Effector memory CD8-positive, alpha-beta T cell (primary cell): ENCODE measurements at regions not wholly inside any gene's neighbourhood (a gene's known extent, or its start where the extent isn't known, plus 50 kb on each side); places are given as distances from the start of the nearest gene placed in this dataset.

Experiments
- ATAC-seq: fragments of 150-1000 bp; cut with Tn5 transposase; replicated peaks from 2 replicates; pipeline ENCODE4 v1.10.0; 2021; ENCODE audit warnings: mild to moderate bottlenecking, moderate library complexity
- DNase-seq, 3 experiments: peaks; one replicate each; pipeline ENCODE4 v3.0.0; 2021
- H3K27ac Mint-ChIP-seq, 2 donors: one replicate each; pipeline ENCODE4 v1.8.0; 2022; ENCODE audit warnings: mild to moderate bottlenecking in 2 of 2, mixed read lengths in 2 of 2, moderate library complexity in 2 of 2
- H3K27me3 Mint-ChIP-seq, 2 donors: one replicate each; pipeline ENCODE4 v1.8.0; 2022; ENCODE audit warnings: mixed read lengths in 2 of 2
- H3K36me3 Mint-ChIP-seq: one replicate; pipeline ENCODE4 v1.8.0; 2022; ENCODE audit warnings: mild to moderate bottlenecking, moderate library complexity, mixed read lengths; ENCODE audit not compliant: insufficient read depth
- H3K4me1 Mint-ChIP-seq, 2 donors: one replicate each; pipeline ENCODE4 v1.8.0; 2022; ENCODE audit warnings: low read depth in 2 of 2, mixed read lengths in 2 of 2
- H3K4me3 Mint-ChIP-seq, 2 donors: one replicate each; pipeline ENCODE4 v1.8.0; 2022; ENCODE audit warnings: mild to moderate bottlenecking in 2 of 2, mixed read lengths in 2 of 2, moderate library complexity in 2 of 2
- H3K9me3 Mint-ChIP-seq, 2 donors: one replicate each; pipeline ENCODE4 v1.8.0; 2022; ENCODE audit warnings: mixed read lengths in 2 of 2

DNA sequence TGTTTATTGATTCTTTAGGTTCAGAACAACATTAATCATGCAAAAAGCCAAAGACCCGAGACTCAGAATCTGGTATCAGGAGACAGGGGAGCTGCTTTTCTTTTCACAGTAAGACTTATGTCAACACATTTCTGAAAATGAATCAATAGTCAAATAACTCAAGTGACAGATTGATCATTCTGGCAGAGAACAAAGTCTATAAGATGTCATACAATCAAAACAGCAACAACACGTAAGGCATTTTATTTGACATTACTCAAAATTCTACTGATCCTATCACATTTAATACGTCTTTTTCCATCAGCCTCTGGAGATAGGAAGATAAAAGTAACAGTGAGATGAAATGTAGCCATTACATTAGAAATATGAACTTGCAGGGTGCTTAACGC lies 93.4 kb upstream of the EEF1E1 start:
- Mint-ChIP-seq H3K4me3 (no peak overlapping the region), H3K27me3 (peaks cover 21 to 52% of the 10 kb centered on the region in 2 donors), H3K36me3 (no peaks in the 10 kb centered on the region), H3K9me3 (peaks cover 4 to 8% of the 10 kb centered on the region in 2 donors), H3K27ac (no peak overlapping the region), H3K4me1 (no peaks in the 10 kb centered on the region)
- no peak for DNase-seq
- ATAC-seq, result no peak

DNA sequence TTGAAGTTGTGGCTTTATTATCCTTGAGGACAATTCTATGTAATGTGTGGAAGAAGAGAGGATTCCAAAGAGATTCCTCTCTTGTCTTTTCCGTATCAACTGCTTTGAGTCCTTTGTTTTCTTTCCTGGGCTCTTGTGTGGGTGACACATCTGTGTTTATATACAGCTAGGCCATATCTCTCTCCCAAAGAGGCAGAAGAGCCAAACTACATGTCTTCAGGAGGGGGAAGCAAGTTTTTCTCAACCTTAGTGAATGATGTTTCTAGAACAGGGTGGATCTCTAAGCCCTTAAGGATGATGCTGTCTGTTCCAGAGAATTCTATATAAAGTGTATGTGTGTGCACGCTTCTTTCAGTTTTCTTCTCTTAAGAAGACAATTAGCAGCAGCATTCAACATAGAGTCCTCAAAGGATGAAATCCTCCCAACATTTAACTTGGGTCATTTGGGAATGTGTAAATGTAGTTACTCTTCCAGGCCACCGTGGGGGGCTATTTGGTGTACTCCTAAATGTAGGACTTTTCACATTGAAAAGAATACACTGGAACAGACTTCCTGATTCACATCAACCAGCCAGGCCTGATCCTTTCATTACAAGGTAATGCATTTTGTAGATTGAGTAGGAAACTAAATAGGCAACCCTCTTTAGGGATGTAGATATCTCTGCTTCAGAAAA lies 92.8 kb upstream of the EEF1E1 start:
- H3K27me3 Mint-ChIP-seq, result peaks cover 21 to 53% of the 10 kb centered on the region in 2 donors

DNA sequence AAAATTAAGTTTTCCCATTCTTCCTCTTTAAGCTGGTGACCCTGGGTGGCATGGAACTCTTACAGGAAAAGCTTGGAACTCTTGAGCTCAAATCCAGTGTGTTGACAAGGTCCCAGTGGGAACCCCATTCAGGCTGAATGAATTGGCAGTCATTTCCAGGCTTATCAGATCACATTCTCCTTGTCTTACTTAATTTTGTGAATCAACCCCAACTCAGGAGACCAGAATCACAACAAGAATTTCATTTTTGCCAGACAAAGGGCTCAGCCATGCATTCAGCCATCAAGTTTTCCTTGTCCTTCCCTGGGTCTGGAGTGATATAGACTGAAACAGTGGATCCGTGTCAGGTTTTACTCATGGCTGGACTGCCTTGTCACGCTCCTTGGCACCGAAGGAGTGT lies 92.1 kb upstream of the EEF1E1 start:
- Mint-ChIP-seq H3K27ac (no peak overlapping the region), H3K4me1 (no peaks in the 10 kb centered on the region), H3K36me3 (no peaks in the 10 kb centered on the region), H3K4me3 (no peak overlapping the region), H3K27me3 (peaks cover 21 to 55% of the 10 kb centered on the region in 2 donors), H3K9me3 (peaks cover 4 to 8% of the 10 kb centered on the region in 2 donors)
- DNase-seq (no peak), ATAC-seq (no peak)

More for the DNA sequence above, 92.8 kb upstream of the EEF1E1 start:
- Mint-ChIP-seq H3K4me1 (no peaks in the 10 kb centered on the region), H3K27ac (no peak overlapping the region), H3K36me3 (no peaks in the 10 kb centered on the region), H3K9me3 (peaks cover 4 to 8% of the 10 kb centered on the region in 2 donors), H3K4me3 (no peak overlapping the region)
- ATAC-seq, result no peak
- DNase-seq, result no peak

DNA sequence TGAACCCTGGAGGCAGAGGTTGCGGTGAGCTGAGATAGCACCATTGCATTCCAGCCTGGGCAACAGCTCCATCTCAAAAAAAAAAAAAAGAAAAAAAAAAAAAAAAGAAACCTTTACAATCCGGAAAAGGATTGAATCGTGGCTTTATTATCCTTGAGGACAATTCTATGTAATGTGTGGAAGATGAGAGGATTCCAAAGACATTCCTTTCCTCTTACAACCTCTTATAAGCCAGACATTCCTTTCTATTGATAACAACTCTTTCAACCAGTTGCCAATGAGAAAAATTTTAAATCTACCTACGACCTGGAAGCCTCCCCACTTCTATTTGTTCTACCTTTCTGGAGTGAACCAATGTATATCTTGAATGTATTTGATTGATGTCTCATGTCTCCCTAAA lies 91.2 kb upstream of the EEF1E1 start:
- no peak for ATAC-seq
- Mint-ChIP-seq H3K4me3 (no peak overlapping the region), H3K27ac (no peak overlapping the region), H3K4me1 (no peaks in the 10 kb centered on the region), H3K36me3 (no peaks in the 10 kb centered on the region), H3K9me3 (peaks cover 4 to 7% of the 10 kb centered on the region in 2 donors), H3K27me3 (peaks cover 25 to 51% of the 10 kb centered on the region in 2 donors)
- DNase-seq, result no peak

DNA sequence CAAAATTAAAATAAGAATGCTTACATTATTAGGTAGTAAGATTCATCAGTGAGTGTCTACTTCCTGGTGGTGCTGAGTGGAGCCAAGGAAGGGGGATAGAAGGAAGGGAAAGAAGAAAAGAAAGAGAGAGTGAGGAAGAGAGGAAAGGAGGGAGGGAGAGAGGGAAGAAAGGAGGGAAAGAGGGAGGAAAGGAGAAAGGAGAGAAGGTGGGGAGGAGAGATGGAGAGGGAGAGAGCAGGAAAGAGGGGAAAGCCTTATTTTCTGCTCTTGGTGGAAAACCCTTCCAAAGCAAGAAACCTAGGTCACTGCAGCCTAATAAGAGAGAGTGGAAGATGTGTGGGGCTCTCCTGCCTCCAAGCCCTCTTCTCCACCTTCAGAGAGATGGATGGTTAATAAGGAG lies 90.2 kb upstream of the EEF1E1 start:
- no peaks in the 10 kb centered on the region for H3K4me1 Mint-ChIP-seq
- DNase-seq (no peak), ATAC-seq (no peak)
- H3K4me3 Mint-ChIP-seq, result no peak overlapping the region
- no peaks in the 10 kb centered on the region for H3K9me3 Mint-ChIP-seq
- no peak overlapping the region for H3K27ac Mint-ChIP-seq
- H3K27me3 Mint-ChIP-seq, result peaks cover 21 to 50% of the 10 kb centered on the region in 2 donors
- no peaks in the 10 kb centered on the region for H3K36me3 Mint-ChIP-seq

DNA sequence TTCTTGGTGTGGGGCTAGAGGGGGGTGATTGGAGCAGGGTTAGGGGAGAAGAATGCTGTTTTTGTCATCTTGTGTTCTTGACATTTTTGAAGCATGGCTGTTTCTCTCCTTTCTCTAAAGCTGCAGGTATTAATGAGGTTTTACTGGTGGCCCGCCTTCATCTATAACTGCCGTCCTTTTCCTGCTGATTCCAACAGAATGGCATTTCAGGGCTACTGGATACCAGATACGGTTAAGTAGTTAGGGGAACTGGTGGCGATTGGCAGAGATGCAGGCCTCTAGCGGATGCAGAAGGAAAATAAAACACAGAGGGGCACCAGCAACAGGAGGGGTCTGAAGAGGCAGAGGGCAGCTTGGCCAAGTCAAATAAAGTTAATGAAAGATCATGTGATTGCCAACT lies 89.7 kb upstream of the EEF1E1 start:
- no peaks in the 10 kb centered on the region for H3K4me1 Mint-ChIP-seq
- peaks cover 20 to 48% of the 10 kb centered on the region in 2 donors for H3K27me3 Mint-ChIP-seq
- DNase-seq (no peak), ATAC-seq (no peak)
- no peak overlapping the region for H3K4me3 Mint-ChIP-seq
- H3K27ac Mint-ChIP-seq, result no peak overlapping the region
- H3K36me3 Mint-ChIP-seq, result no peaks in the 10 kb centered on the region
- no peaks in the 10 kb centered on the region for H3K9me3 Mint-ChIP-seq

DNA sequence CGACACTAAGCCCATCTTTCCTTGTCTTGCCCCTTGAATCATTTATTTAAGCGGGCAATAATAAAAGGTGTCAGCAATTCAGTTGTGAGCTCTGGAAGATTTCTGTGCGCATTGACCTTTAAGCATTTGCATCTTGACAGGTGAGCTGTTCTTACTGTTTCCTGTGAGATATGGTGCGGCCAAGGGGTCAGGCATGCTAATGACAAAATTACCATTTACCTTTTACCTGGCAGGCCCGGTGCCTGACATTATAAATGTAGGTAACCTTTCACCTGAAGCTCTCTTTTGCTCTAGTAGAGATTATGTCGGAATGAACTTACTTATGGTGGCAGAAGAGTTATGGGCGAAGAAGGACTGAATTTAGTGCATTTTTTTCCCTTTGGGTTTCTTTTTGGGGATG lies 89.3 kb upstream of the EEF1E1 start:
- ATAC-seq (no peak), DNase-seq (no peak)
- Mint-ChIP-seq H3K27me3 (peaks cover 20 to 48% of the 10 kb centered on the region in 2 donors), H3K4me3 (no peak overlapping the region), H3K36me3 (no peaks in the 10 kb centered on the region), H3K9me3 (no peaks in the 10 kb centered on the region), H3K4me1 (no peaks in the 10 kb centered on the region), H3K27ac (no peak overlapping the region)

DNA sequence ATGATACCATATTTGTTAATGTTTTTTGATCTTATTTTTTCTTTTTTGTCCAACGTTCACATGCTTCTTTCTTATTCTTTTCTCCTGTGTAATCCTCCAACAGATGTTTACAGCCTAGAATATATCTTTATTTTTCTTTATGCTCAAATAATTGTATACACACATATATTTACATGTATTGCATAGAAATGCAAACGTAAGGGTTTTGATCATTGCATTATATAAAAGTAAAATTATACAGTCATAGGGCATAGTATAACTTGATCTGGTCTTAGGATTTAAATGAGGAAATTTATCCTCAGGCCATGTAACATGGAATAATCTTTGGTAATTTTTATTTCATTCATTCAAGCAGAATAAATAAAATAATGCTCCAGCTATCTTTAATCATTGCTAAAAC lies 84.9 kb upstream of the EEF1E1 start:
- no peak overlapping the region for H3K4me3 Mint-ChIP-seq
- H3K27ac Mint-ChIP-seq, result no peak overlapping the region
- H3K36me3 Mint-ChIP-seq, result no peaks in the 10 kb centered on the region
- ATAC-seq (no peak), DNase-seq (no peak)
- H3K9me3 Mint-ChIP-seq, result no peaks in the 10 kb centered on the region
- H3K4me1 Mint-ChIP-seq, result no peaks in the 10 kb centered on the region
- H3K27me3 Mint-ChIP-seq, result peaks cover 34 to 41% of the 10 kb centered on the region in 2 donors

DNA sequence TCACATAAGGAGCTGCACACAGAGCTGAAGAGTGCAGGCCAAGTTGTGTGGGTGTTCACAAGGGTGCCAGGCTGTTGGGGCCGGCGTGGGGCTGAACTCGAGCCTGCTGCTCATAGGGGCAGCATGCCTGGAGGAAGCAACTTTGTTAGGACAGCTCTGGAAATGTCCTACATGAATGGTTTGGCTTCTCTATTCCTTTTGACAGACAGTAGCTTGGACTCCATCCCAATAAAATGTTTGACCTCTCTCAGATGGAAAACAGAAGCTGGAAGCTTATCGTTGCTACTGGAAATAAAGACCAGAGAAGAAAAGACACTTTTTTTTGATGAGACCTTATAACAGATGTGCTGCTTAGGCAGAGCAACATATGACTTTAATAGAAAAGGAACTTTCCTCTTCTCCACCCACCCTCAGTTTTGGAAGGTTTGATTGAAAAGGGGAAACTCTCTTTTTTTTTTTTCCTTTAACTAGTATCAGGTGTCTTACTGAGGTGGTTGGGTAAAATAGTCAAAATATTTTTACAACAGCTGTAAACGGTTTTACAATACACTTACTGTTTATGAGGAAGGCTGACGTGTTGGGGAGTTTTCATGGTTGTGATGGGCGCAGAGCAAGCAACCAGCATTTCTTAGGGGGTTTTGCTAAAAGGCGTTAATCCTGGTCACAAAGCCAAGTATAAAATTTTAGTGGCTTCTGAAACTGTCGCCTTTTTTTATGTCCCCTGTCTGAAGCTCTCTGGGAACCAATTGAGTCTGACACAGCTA lies 80.7 kb upstream of the EEF1E1 start:
- H3K9me3 Mint-ChIP-seq, result no peaks in the 10 kb centered on the region
- peaks cover 28 to 32% of the 10 kb centered on the region in 2 donors for H3K27me3 Mint-ChIP-seq
- H3K27ac Mint-ChIP-seq, result no peak overlapping the region
- H3K36me3 Mint-ChIP-seq, result no peaks in the 10 kb centered on the region
- no peak overlapping the region for H3K4me3 Mint-ChIP-seq
- H3K4me1 Mint-ChIP-seq, result no peaks in the 10 kb centered on the region
- DNase-seq (no peak), ATAC-seq (no peak)

DNA sequence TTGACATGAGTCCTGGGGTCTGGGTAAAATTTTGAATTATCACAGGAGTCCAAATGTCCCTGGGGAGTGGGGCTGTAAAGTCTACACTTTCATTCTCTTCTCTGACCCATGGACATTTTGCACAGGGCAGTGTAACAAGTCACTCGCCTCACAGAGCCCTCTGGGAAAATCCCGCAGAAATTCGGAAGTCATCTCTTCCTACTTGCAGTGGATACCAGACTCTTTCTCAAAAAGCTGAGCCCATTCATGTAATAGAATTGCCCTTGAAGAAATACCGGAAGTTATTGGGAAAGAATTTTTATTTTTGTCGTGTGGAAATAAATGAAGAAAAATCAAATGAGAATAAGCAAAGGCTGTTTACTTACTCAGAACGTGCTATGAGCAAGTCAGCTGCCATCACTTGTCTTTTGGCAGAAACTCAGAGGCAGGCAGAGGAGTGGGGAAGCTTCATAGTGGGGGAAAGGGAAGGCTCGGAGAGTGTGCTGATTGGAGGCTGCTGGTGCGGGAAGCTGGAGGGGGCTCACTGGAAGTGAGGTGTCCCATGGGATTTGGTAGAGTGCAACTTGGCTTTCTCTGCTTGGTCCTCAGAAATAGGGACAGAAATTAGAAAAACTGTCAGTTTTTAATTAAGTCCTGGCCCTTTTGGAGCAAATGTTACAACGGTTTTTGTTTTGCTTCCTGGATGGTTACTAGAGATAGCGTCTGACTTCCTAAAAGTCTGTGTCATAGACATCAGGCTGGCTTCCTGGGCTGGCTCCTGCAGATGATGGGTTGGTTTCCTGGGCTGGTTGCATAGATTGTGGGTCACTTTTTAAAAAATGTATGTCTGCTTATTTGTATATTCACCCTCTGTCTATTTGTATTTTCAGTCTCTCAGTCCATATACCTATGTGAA lies 79.8 kb upstream of the EEF1E1 start:
- H3K4me1 Mint-ChIP-seq, result no peaks in the 10 kb centered on the region
- H3K27me3 Mint-ChIP-seq, result peaks cover 24 to 35% of the 10 kb centered on the region in 2 donors
- ATAC-seq, result no peak
- DNase-seq, result no peak
- no peaks in the 10 kb centered on the region for H3K9me3 Mint-ChIP-seq
- no peaks in the 10 kb centered on the region for H3K36me3 Mint-ChIP-seq
- no peak overlapping the region for H3K27ac Mint-ChIP-seq
- H3K4me3 Mint-ChIP-seq, result no peak overlapping the region

DNA sequence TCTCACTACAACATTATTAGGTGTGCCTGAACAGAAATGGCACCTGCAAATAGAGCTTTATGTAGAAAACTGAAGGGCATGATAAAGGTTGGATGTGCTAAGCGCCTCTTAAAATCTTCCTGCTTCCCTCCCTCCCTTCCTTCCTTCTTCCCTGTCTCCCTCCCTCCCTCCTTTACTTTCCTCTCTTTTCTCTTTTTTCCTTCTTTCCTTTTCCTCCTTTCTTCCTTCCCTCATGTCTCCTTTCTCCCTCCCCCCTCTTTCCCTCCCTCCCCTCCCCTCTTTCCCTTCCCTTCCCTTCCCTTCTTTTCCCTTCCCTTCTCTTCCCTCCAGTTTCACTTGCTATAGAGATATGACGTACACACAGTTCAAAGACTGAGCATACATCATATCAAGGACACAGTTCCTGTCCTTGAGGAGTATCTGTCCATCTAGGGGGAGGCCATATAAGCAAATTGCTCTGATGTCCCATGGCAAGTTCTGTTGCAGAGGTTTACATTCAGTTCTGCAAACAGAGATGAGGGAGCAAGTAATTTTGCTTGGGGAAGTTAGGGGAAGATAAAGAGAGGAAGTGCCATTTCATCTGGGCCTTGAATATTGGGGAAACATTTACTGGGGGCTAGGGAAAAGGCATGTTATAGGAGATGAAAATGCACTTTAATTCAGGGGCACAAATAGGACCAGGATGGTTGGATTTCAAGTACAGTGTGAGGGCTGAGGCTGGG lies 79.0 kb upstream of the EEF1E1 start:
- H3K36me3 Mint-ChIP-seq, result no peaks in the 10 kb centered on the region
- H3K4me1 Mint-ChIP-seq, result no peaks in the 10 kb centered on the region
- ATAC-seq, result no peak
- H3K4me3 Mint-ChIP-seq, result no peak overlapping the region
- DNase-seq, result no peak
- no peak overlapping the region for H3K27ac Mint-ChIP-seq
- H3K27me3 Mint-ChIP-seq, result peaks cover 24 to 37% of the 10 kb centered on the region in 2 donors
- H3K9me3 Mint-ChIP-seq, result peaks cover 0 to 3% of the 10 kb centered on the region in 2 donors

DNA sequence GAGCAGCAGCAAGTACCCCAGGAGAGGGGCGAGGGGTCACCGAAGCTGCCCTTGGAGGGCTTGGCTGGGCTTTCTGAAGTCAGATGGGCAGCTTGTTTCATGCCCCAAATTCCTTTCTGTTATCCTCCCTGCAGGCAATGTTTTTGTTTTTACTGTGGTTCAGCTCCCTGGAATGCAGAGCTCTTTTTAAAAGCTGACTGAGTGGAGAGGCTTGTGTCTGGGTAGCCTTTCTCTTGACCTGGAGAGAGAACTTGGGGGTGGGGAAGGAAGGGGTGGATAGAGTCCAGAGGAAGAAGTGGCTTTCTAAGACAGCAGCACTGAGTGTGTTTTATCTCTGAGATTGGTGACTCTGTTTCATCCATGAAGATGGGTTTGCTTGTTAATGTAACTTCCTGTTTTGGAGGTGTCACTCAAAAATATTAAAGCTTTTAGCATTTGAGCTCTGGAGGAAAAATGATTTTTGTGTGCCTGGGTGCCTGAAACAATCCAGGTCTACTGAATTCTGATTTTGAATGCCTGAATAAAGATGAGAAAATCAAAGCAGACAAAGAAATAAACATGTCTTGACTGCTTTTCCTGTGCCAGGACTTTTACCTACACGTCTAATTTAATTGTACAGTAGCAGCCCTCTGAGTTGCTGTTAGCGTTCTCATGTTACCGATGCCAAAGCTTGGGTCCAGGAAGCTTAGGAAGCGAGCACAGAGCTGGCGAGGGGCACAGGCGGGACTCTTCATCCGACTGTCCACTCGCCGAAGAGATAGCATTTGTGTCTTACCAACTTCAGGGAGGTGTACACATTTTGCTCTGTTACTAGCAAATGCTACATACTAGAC lies 78.2 kb upstream of the EEF1E1 start:
- Mint-ChIP-seq H3K4me1 (no peaks in the 10 kb centered on the region), H3K4me3 (no peak overlapping the region), H3K9me3 (peaks cover 0 to 3% of the 10 kb centered on the region in 2 donors), H3K27ac (no peak overlapping the region), H3K36me3 (no peaks in the 10 kb centered on the region), H3K27me3 (peaks cover 21 to 31% of the 10 kb centered on the region in 2 donors)
- DNase-seq, result no peak
- ATAC-seq, result no peak
